A673 (cell line): ENCODE measurements at regions not wholly inside any gene's neighbourhood (a gene's known extent, or its start where the extent isn't known, plus 50 kb on each side); places are given as distances from the start of the nearest gene placed in this dataset.

Experiments
- BruUV-seq: library from RNA; stranded (reverse); fragments of 400-500 nt; replicated peaks from 2 replicates; lab custom pipeline; 2021; lab: Mats Ljungman, UMichigan
- CTCF ChIA-PET: fragments of 300-600 bp; sonication (Branson Sonifier 250); formaldehyde crosslinking; loops from one replicate; lab custom pipeline; 2022; ENCODE audit warnings: antibody characterized with exemption; lab: Charles Lee
- POLR2A ChIA-PET: fragments of 300-600 bp; sonication (Branson Sonifier 250); formaldehyde crosslinking; loops from one replicate; lab custom pipeline; 2022; ENCODE audit warnings: antibody characterized with exemption; ENCODE audit not compliant: low non-redundant PET; lab: Charles Lee
- DNase-seq: peaks from one replicate; pipeline ENCODE4 v3.0.0-alpha.2; 2015; ENCODE audit warnings: low spot score
- H3K27ac ChIP-seq: fragments of 200-600 bp; sonication (generic); 2 replicates; pipeline ENCODE4 v1.5.1; 2016; ENCODE audit warnings: mixed run types, low read depth, mild to moderate bottlenecking, mixed read lengths, antibody characterized with exemption, low read length; ENCODE audit not compliant: poor library complexity, severe bottlenecking
- H3K27me3 ChIP-seq: fragments of 200-600 bp; sonication (generic); replicated peaks from 2 replicates; pipeline ENCODE4 v1.6.1; 2017; ENCODE audit warnings: mixed run types, low read depth, mild to moderate bottlenecking, mixed read lengths, antibody characterized with exemption, low read length; ENCODE audit not compliant: insufficient read depth, poor library complexity
- H3K36me3 ChIP-seq: fragments of 200-600 bp; sonication (generic); 2 replicates; pipeline ENCODE4 v1.6.1; 2016; ENCODE audit warnings: mixed run types, mild to moderate bottlenecking, mixed read lengths, antibody characterized with exemption, low read length; ENCODE audit not compliant: insufficient read depth, poor library complexity, severe bottlenecking
- H3K4me1 ChIP-seq: fragments of 200-600 bp; sonication (generic); 2 replicates; pipeline ENCODE4 v1.6.1; 2017; ENCODE audit warnings: mixed run types, mild to moderate bottlenecking, mixed read lengths, antibody characterized with exemption, low read length; ENCODE audit not compliant: insufficient read depth, poor library complexity, severe bottlenecking
- H3K4me3 ChIP-seq: fragments of 200-600 bp; sonication (generic); 2 replicates; pipeline ENCODE4 v1.5.1; 2016; ENCODE audit warnings: low read depth, mixed run types, mild to moderate bottlenecking, mixed read lengths, low read length; ENCODE audit not compliant: poor library complexity, severe bottlenecking
- H3K9me3 ChIP-seq: fragments of 200-600 bp; sonication (generic); 2 replicates; pipeline ENCODE4 v1.6.1; 2016; ENCODE audit warnings: mixed run types, low read depth, mild to moderate bottlenecking, mixed read lengths, antibody characterized with exemption, low read length; ENCODE audit not compliant: poor library complexity, severe bottlenecking
- CTCF ChIP-seq: fragments of 300-800, 200-600 bp; sonication (generic); conservative IDR thresholded peaks from 2 replicates; pipeline ENCODE4 v1.5.1; 2017; ENCODE audit warnings: low read depth, mild to moderate bottlenecking, antibody characterized with exemption, low read length, moderate library complexity, mixed read lengths
- EZH2 ChIP-seq: fragments of 200-600 bp; sonication (generic); IDR thresholded peaks from 2 replicates; pipeline ENCODE4 v1.6.1; 2017; ENCODE audit warnings: borderline replicate concordance, low read depth, mild to moderate bottlenecking, mixed read lengths, antibody characterized with exemption, low read length; ENCODE audit not compliant: poor library complexity, severe bottlenecking
- intact Hi-C: fragments of 100-400 bp; cut with micrococcal nuclease; formaldehyde crosslinking; loops from one replicate; pipeline ENCODE4 v1.10.0; 2022; ENCODE audit not compliant: unreplicated experiment

- no peak overlapping the region for H3K27ac ChIP-seq
- BruUV-seq = no TSS peak
- intact Hi-C loops = no loop called here
- TF ChIP-seq EZH2 (no peak), CTCF (no peak)
- H3K4me1 ChIP-seq = no peaks in the 10 kb centered on the region
- H3K9me3 ChIP-seq = no peaks in the 10 kb centered on the region
- no peaks in the 10 kb centered on the region for H3K27me3 ChIP-seq
- H3K4me3 ChIP-seq = no peak overlapping the region
- DNase-seq = no peak
- H3K36me3 ChIP-seq = no peaks in the 10 kb centered on the region
- POLR2A ChIA-PET = no interaction called here
- CTCF ChIA-PET = no interaction called here
Measured at GRCh38 chrX:7545564-7545963, 297.4 kb upstream of the VCX start.

- no peak for TF ChIP-seq CTCF
- no peak for TF ChIP-seq EZH2
- ChIA-PET POLR2A (no interaction called here), CTCF (no interaction called here)
- BruUV-seq = no TSS peak
- Histone ChIP-seq H3K4me1 (no peaks in the 10 kb centered on the region), H3K9me3 (peaks cover 12% of the 10 kb centered on the region), H3K36me3 (no peaks in the 10 kb centered on the region), H3K27ac (no peak overlapping the region), H3K4me3 (no peak overlapping the region), H3K27me3 (no peaks in the 10 kb centered on the region)
- DNase-seq = no peak
- intact Hi-C loops = no loop called here
Measured at GRCh38 chrX:7542587-7543380, 300.2 kb upstream of the VCX start.

- Histone ChIP-seq H3K4me1 (no peaks in the 10 kb centered on the region), H3K9me3 (peaks cover 9% of the 10 kb centered on the region), H3K36me3 (no peaks in the 10 kb centered on the region), H3K4me3 (no peak overlapping the region), H3K27ac (no peak overlapping the region), H3K27me3 (no peaks in the 10 kb centered on the region)
- CTCF ChIA-PET = no interaction called here
- no TSS peak for BruUV-seq
- DNase-seq = no peak
- intact Hi-C loops = no loop called here
- no peak for TF ChIP-seq CTCF
- TF ChIP-seq EZH2 = no peak
- POLR2A ChIA-PET = no interaction called here
Measured at GRCh38 chrX:7522860-7523259, 320.1 kb upstream of the VCX start.
